GM19328 (cell line): ENCODE measurements at regions not wholly inside any gene's neighbourhood (a gene's known extent, or its start where the extent isn't known, plus 50 kb on each side); places are given as distances from the start of the nearest gene placed in this dataset.
"Not testable (repeated sequence)": the region's sequence is repeated elsewhere in the genome, so short reads cannot be mapped to it uniquely, and the experiment has no call there.

Source experiments
- ATAC-seq: cut with Tn5 transposase; IDR thresholded peaks from one replicate; pipeline ENCODE4 v1.9.1; 2021; ENCODE audit warnings: mild to moderate bottlenecking, moderate library complexity; ENCODE audit not compliant: unreplicated experiment

DNA sequence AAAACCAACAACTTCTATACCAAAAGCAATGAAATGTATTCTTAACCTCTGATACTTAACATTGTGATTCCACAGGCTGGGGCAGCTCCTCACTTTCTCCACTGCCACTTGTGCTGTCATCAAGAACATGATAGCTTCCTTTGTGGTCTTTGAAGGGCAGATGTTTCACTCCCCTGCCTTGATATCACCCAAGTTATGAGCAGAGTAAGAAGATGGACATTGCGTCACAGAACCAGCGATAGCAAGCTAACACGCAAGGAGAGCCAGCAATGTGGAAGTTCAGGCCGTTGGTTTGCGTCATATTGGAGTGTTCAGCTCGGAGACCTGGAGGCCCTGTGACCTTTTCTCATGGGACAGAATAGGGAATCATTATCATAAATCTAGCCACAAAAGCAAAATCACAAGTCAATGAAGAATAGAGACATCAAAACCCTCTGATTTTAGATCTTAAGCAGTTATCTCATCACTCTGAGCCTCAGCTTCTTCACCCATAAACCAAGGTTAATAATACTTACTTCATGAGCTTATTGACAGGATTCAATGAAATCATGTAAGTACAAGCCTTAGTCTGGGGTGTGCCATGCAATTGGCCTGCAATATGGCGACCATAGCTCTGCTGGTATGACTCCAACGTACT is 183.8 kb upstream of the THBS1 start:
- ATAC-seq = no peak

- ATAC-seq = no peak
Measured at GRCh38 chr15:39397883-39398282, 183.0 kb upstream of the THBS1 start.

DNA sequence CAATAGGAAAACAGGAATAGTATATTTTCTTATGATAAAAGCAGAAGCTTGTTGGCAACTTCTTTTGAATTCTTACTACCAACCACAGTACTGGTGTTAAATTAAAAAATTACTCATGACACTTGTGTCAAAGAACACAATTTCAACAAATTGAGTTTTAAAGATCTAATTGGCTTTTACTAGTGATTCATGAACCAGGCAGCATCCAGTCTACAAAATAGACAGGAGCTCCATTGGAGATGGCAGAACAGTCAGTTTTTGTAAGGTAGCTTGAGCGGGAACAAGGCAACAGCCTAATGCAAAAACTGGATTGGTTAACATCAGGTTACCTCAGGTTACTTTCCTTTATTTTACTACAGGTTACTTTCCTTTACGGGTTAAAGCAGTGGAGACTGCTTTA is 181.3 kb upstream of the THBS1 start:
- ATAC-seq = no peak

- ATAC-seq = no peak
Measured at GRCh38 chr15:39400002-39400401, 180.9 kb upstream of the THBS1 start.

- ATAC-seq = no peak
Measured at GRCh38 chr15:39400821-39401550, 179.9 kb upstream of the THBS1 start.

- ATAC-seq = no peak
Measured at GRCh38 chr15:39403640-39404117, 177.2 kb upstream of the THBS1 start.

DNA sequence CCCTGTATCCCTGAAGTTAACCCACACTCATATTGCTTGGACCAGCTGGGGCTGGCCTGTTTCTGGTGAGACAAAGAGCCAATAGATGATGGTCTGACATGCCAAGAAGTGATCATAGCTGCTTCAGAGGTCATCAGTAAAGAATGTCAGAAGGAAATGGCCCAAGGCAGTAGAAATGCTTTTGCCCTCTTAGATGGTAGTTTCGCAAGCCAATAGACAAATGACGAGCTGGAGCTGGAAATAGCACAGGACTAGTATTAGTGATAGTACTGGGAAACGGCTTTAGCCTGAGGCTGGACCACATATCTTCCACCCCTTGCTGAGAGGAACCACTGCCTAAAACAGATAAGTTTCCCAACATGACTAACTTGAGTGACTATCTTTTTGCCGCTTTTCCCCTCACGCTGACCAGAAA is 176.1 kb upstream of the THBS1 start:
- no peak for ATAC-seq

DNA sequence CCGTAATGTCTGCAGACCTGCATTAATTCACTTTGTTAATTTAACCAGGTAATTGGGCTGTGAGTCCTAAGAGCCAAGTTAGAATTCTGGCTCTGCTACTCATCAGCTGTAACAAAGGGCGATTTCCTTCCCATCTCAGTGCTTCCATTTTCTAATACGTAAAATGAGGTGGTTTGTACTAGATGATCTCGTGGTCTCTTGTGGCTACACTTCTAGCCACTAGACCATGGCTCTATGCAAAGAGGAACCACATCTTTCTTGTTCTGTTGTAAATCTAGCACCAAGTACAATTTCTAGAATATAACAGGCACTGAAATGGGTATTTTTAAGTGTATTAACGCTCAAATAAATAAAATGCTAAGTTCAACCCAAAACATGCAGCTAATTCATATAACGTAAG is 174.4 kb upstream of the THBS1 start:
- ATAC-seq = peak; percentile 64

DNA sequence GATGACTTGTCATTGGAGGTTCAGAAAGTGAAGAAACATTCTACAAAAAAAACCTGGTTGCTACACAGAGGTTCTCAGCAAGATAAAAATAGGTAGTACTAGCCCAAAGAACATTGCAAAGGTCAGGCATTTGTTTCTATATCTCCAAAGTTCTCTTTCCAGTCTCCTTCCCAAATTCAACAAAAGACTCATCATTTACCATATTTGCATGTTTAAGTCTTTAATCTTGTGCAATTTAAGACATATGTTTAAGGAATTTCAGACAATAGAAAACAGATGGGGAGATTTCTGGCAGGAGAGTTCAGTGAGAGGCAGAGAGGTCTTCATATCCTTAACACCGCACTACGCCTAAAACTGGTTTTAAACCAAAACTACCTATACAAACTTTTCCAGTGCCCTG is 173.8 kb upstream of the THBS1 start:
- no peak for ATAC-seq

GRCh38 chr15:39409876-39410530 is 170.9 kb upstream of the THBS1 start:
- ATAC-seq = no peak

DNA sequence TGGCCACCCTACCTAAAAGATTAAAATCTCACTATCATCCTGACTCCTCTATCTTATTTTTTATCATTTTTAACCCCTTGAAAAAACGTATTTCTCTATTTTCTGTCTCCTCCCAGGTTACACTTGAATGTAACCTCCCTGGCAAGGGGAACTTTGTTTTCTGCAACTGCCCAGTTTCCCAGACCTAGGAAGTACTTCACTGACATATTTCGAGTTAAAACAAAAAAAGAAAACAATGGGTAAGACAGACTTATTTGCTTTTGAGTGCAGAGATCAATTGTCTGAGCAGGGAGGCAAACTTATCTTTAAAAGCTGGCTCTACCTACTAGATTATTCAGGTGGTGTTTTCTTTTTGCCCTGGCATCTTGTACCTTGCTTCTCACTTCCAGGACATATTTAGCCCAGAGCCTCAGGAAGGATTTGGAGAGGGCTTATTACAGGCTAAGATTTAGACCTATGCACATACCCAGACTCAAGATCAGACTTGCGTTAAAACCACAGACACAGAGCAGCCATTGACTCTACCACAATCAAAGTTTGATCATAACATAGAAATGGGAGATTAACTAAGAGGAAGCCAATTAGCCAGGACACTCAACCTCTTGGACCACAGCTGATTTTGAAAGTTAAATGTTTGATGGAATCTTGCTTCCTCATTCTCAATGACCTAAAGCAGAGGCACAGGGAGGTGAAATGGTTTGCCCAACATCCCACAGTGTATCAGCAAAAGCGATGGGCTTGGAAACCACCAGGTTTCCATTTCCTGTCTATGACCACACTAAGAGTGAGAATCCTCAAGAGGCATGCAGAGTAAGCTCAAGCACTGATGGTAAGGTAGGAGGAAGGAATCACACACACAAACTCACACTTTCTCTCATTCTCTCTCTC is 169.5 kb upstream of the THBS1 start:
- ATAC-seq = peak; percentile 89

DNA sequence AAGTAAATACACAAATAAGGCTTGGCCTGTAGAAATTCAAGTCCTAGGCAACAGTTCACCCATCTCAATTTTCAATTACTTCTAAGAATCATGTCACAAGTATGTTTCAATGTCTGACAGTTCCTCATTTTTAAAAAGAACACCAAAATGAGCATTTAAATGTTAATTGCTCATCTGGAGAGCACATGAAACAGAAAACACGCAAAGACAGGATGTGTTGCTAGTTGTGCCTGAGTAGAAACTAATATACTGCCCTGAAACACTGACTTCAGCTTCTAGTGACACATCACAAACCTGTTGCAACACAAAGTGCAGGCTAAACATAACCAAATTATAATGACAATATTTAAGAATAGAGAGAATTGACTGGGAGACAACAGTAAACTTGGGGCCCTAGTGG is 167.3 kb upstream of the THBS1 start:
- no peak for ATAC-seq

DNA sequence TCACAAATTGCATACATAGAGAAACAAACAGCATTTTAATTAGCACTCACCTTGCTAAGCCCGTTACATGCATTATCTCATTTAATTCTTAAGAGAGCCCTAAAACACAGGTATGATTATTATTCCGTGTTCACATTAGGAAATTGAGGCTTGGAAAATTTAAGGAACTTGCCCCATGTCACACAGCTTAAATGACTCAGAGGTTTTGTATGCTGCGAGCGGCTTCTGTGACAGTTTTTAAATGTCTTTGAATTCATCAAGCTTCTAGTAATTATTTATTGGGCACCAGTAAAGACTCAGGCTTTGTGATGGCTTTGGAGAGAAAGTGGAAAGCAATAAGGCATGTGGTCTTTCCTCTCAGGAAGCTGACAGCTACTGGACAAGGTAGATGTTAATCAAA is 166.7 kb upstream of the THBS1 start:
- no peak for ATAC-seq

- ATAC-seq = no peak
Measured at GRCh38 chr15:39415634-39416033, 165.2 kb upstream of the THBS1 start.

DNA sequence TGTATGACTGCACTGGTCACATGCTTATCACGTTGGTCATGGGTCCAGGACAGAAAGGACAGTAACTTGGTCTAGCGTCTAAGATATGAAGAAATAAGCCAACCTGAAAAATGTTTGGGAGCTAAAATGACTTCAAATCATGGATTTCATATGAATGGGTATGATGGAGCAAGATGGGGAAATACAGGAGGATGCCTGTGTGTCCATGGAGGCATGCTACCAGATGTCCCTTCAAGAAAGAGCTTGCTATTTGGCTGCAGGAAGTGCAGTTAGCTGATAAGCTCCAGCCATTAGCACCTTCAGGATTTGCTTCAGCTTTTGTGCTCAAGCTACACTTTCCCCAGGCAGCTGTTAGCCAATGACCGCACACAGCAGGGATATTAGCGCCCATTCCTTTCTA is 164.6 kb upstream of the THBS1 start:
- no peak for ATAC-seq

- ATAC-seq = no peak
Measured at GRCh38 chr15:39417366-39418134, 163.3 kb upstream of the THBS1 start.

GRCh38 chr15:39419651-39420050 is 161.2 kb upstream of the THBS1 start:
- no peak for ATAC-seq

- not testable (repeated sequence) for ATAC-seq
Measured at GRCh38 chr15:39420123-39420852, 160.6 kb upstream of the THBS1 start.

- not testable (repeated sequence) for ATAC-seq
Measured at GRCh38 chr15:39420853-39421192, 160.1 kb upstream of the THBS1 start.
